OCI-LY3 (cell line): ENCODE measurements at regions not wholly inside any gene's neighbourhood (a gene's known extent, or its start where the extent isn't known, plus 50 kb on each side); places are given as distances from the start of the nearest gene placed in this dataset.

Experiments
- H2AFZ ChIP-seq: fragments of 200-600, 300-600 bp; shearing (Covaris generic); 2 replicates; pipeline ENCODE4 v1.6.0; 2014; ENCODE audit warnings: antibody characterized with exemption, low read depth, low read length
- H3K27ac ChIP-seq: fragments of 200-600, 300-600 bp; sonication (generic); 2 replicates; pipeline ENCODE4 v1.5.1; 2014; ENCODE audit warnings: mild to moderate bottlenecking, low read length, moderate library complexity, mixed read lengths
- H3K27me3 ChIP-seq: fragments of 200-600, 300-600 bp; sonication (generic); 2 replicates; pipeline ENCODE4 v1.6.1; 2014; ENCODE audit warnings: low read depth, low read length, mixed read lengths
- H3K36me3 ChIP-seq: fragments of 200-600, 300-600 bp; sonication (generic); replicated peaks from 2 replicates; pipeline ENCODE3; 2014; ENCODE audit warnings: low read depth, low read length, mixed read lengths
- H3K4me1 ChIP-seq: fragments of 300-600, 200-600 bp; sonication (generic); 2 replicates; pipeline ENCODE4 v1.6.1; 2014; ENCODE audit warnings: low read length, mixed read lengths
- H3K4me2 ChIP-seq: fragments of 200-600, 300-600 bp; sonication (generic); 2 replicates; pipeline ENCODE4 v1.6.1; 2014; ENCODE audit warnings: low read length, mixed read lengths
- H3K4me3 ChIP-seq: fragments of 300-600, 200-600 bp; sonication (generic); 2 replicates; pipeline ENCODE4 v1.5.1; 2014; ENCODE audit warnings: antibody characterized with exemption, mild to moderate bottlenecking, low read length, moderate library complexity
- H3K79me2 ChIP-seq: fragments of 300-600, 200-600 bp; shearing (Covaris generic); 2 replicates; pipeline ENCODE4 v1.6.1; 2014; ENCODE audit warnings: mild to moderate bottlenecking, low read length, mixed read lengths
- H3K9ac ChIP-seq: fragments of 300-600, 200-600 bp; shearing (Covaris generic); 2 replicates; pipeline ENCODE4 v1.6.0; 2014; ENCODE audit warnings: mild to moderate bottlenecking, low read length, moderate library complexity
- H3K9me3 ChIP-seq: fragments of 200-600, 300-600 bp; shearing (Covaris generic); 2 replicates; pipeline ENCODE4 v1.6.1; 2014; ENCODE audit warnings: low read length, mixed read lengths; ENCODE audit not compliant: insufficient read depth
- H4K20me1 ChIP-seq: fragments of 200-600, 300-600 bp; sonication (generic); 2 replicates; pipeline ENCODE4 v1.6.1; 2016; ENCODE audit warnings: low read length, mixed read lengths; ENCODE audit not compliant: insufficient read depth
- EZH2phosphoT487 ChIP-seq: fragments of 200-600 bp; shearing (Covaris generic); IDR thresholded peaks from 2 replicates; pipeline ENCODE4 v1.6.1; 2018; ENCODE audit warnings: antibody characterized with exemption, mixed run types, low read depth
- TF ChIP-seq, protein P1 (sequence below): fragments of 200-600, 300-600 bp; sonication (generic); IDR thresholded peaks from 2 replicates; pipeline ENCODE4 v1.5.1; 2014; ENCODE audit warnings: antibody characterized with exemption, low read length, low read depth

GRCh38 chr11:80748207-80748925 is 1307.5 kb upstream of the TENM4 start:
- Histone ChIP-seq H3K4me3 (no peak overlapping the region), H2AFZ (no peak overlapping the region), H3K4me1 (peaks cover under 1% of the 10 kb centered on the region; the same call in 1 of the 2 replicates), H3K27ac (no peak overlapping the region), H3K9me3 (peaks cover 5% of the 10 kb centered on the region; the same call in 1 of the 2 replicates), H3K9ac (no peak overlapping the region), H3K27me3 (no peaks in the 10 kb centered on the region), H3K4me2 (no peak overlapping the region), H4K20me1 (no peaks in the 10 kb centered on the region), H3K79me2 (no peaks in the 10 kb centered on the region), H3K36me3 (peaks cover 5% of the 10 kb centered on the region)
- TF ChIP-seq, protein P1, sequence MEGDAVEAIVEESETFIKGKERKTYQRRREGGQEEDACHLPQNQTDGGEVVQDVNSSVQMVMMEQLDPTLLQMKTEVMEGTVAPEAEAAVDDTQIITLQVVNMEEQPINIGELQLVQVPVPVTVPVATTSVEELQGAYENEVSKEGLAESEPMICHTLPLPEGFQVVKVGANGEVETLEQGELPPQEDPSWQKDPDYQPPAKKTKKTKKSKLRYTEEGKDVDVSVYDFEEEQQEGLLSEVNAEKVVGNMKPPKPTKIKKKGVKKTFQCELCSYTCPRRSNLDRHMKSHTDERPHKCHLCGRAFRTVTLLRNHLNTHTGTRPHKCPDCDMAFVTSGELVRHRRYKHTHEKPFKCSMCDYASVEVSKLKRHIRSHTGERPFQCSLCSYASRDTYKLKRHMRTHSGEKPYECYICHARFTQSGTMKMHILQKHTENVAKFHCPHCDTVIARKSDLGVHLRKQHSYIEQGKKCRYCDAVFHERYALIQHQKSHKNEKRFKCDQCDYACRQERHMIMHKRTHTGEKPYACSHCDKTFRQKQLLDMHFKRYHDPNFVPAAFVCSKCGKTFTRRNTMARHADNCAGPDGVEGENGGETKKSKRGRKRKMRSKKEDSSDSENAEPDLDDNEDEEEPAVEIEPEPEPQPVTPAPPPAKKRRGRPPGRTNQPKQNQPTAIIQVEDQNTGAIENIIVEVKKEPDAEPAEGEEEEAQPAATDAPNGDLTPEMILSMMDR = no peak
- no peak for TF ChIP-seq EZH2phosphoT487

DNA sequence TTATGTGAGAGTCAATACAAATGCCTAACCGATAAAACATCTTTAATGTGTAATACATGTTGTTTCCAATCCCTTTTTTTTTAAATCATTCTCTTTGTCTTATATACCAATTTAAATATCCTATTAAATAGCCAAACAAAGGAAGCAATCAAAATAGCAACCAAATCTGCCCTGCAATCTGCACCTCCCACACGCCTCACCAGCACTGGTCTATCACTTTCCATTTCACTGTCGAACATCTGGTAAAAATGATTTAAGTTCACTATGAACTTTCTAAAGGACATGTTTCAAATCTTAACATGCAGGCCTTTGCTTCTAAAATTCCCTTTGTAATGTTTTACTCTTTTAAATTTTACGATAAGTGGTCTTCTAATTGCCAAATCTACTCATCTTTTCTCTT is 1305.5 kb upstream of the TENM4 start:
- Histone ChIP-seq H3K9me3 (peaks cover 13% of the 10 kb centered on the region; the same call in 1 of the 2 replicates), H3K36me3 (peaks cover 10% of the 10 kb centered on the region), H3K4me2 (peak overlapping the region; percentile 25), H2AFZ (peak overlapping the region; percentile 47; the same call in 1 of the 2 replicates), H3K4me3 (no peak overlapping the region; the same call in 1 of the 2 replicates), H3K79me2 (no peaks in the 10 kb centered on the region), H3K9ac (no peak overlapping the region), H4K20me1 (no peaks in the 10 kb centered on the region), H3K4me1 (peaks cover 5% of the 10 kb centered on the region; the same call in 1 of the 2 replicates), H3K27ac (no peak overlapping the region), H3K27me3 (no peaks in the 10 kb centered on the region)
- TF ChIP-seq, protein P1 = no peak
- TF ChIP-seq EZH2phosphoT487 = no peak

DNA sequence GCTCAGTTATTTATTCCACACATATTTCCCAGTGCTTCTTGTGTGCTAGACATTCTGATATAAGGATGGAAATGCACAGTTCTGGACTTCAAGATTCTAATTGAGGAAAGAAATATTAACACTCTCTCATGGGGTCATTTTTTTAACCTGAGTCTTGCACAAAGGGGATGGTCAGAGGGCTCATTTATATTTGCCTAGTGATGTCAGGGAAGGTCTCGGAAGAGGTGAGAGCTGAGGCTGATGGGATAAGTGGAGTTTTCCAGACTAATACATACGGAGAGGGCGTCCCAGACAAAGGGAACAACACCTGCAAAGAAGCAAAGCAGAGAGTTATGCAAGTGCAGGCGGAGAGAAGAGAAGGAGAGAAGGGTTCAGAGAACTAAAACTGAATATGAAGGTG is 1304.6 kb upstream of the TENM4 start:
- H3K4me2 ChIP-seq = no peak overlapping the region
- peaks cover 10% of the 10 kb centered on the region for H3K36me3 ChIP-seq
- H3K4me3 ChIP-seq = no peak overlapping the region
- H4K20me1 ChIP-seq = no peaks in the 10 kb centered on the region
- peaks cover 5% of the 10 kb centered on the region; the same call in 1 of the 2 replicates for H3K4me1 ChIP-seq
- no peak for TF ChIP-seq EZH2phosphoT487
- TF ChIP-seq, protein P1 = no peak
- no peak overlapping the region for H3K27ac ChIP-seq
- H2AFZ ChIP-seq = no peak overlapping the region
- peaks cover 13% of the 10 kb centered on the region; the same call in 1 of the 2 replicates for H3K9me3 ChIP-seq
- H3K9ac ChIP-seq = no peak overlapping the region
- no peaks in the 10 kb centered on the region for H3K79me2 ChIP-seq
- H3K27me3 ChIP-seq = no peaks in the 10 kb centered on the region

DNA sequence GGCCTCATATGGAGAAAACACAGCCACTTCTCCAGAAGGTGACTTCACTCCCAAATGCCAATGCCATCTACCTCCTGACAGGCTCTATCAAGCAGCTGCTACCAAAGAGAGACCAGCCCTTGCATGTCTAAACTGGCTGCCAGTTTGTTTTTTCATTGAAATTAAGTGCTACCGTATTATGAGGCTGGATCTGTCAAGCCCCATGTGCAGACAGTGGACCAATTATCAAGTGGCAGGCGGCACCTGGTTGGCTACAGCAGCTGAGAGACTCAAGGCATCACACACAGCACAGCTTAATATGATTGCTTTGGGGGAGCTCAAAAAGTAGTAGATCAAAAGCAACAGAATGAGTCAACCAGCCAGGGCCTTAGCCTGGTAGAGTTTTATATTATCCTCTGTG is 1293.0 kb upstream of the TENM4 start:
- Histone ChIP-seq H3K27me3 (no peaks in the 10 kb centered on the region), H3K4me1 (no peaks in the 10 kb centered on the region), H3K9ac (no peak overlapping the region), H3K36me3 (no peaks in the 10 kb centered on the region), H3K9me3 (no peaks in the 10 kb centered on the region), H3K79me2 (no peaks in the 10 kb centered on the region), H3K27ac (no peak overlapping the region), H2AFZ (no peak overlapping the region), H4K20me1 (no peaks in the 10 kb centered on the region), H3K4me2 (no peak overlapping the region), H3K4me3 (no peak overlapping the region)
- no peak for TF ChIP-seq EZH2phosphoT487
